Stimulated activated CD4-positive, alpha-beta T cell treated with anti-CD3 and anti-CD28 coated beads, Interleukin-15, amount 100 ng/mL, for 48 hours (primary cell): ENCODE measurements at regions not wholly inside any gene's neighbourhood (a gene's known extent, or its start where the extent isn't known, plus 50 kb on each side); places are given as distances from the start of the nearest gene placed in this dataset.

Experiments
- DNase-seq, 2 donors: peaks; one replicate each; pipeline ENCODE4 v3.0.0-alpha.2; 2020; ENCODE audit warnings: low read depth in 2 of 2

DNA sequence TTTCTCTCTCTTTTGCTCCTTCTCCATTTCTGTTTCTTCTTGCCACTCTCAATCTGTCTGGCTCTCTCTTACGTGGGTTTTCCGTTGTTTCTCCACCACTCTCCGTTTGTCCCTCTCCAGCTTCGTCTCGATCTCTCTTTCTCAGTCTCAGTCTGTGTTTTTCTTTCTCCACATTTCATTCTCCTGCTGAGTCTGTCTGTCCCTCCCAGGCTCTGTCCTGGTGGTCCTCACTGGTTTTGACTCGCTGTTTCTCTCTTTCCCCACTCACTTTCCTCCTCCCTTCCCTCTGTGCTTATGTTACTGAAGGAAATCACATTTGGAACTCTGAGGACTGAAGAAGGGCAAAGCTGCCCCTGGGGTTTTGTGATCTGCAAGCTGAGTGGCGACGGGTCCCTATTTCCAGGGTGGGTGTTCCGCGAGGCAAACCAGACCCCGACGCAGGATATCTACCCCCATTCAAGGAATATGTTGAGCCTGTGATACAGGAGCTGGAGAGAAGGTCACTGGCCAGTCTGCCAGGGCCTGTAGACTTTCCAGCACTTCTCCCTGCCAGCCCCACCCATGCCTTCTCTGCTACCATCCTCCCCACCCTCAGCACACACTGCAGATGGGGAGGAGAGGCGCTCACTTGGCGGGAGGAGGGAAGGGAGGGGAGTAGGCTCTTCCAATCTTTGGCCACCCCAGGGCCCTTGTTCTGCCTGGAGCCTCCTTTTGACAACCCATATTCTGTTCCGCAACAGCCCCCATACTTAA lies 102.7 kb upstream of the MAP1LC3B2 start:
- DNase-seq = no peak

DNA sequence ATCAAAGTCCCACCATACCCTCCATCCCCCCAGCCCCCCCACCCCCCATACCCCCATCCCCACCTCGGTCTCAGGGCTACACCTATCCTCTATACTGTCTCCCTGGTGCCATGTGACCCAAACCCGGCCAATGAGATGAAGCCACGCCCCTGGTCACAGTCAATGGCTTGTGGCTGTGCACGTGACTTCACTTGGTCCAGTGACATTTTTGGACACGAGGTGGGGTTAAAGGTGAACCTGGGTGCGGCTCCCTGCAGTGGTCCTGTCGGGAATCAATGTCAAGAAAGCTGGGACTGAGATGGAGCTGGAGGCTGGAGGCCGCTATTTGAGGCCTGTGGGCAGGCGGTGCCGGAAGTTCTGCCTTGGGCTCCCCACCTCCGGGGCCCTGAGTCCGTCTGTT lies 100.7 kb upstream of the MAP1LC3B2 start:
- no peak for DNase-seq

DNA sequence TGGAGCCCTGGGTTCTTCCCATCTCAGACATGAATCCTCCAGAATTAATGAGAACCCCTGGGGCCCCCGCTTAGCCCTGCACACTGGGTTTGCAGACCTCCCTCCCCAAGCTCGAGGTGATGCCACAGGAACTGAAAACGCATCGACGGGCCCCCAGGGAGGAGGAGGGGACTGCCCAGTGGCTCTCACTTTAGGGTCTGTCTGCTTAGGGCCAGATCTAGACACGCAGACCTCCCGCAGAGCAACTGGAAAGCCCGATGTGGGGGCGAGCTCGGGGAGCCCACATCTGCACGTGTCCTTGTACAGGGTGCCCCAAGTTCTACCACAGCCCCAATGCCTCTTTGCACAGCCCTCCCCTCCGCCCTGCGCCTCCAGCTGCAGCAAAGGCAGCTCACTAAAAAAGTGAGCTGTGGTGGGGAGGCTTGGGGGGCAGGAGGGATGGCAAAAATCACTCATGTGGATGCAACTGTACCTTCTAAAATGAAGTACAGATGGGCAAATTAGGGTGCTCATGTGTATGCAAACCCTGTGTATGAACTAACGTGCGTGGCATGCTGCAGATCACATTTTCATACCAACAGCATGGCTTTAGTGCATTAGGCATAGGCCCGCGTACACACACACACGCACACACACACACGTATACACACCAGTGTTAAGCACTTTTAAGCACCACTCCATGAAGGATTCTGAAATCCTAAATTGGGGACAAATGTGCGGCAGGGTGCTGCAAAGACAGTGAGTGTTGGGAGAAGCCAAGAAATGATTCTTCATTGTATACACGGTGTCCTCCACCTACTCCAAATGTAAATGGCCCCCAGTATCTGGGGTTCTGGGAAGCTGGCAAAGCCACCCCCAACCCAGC lies 99.9 kb upstream of the MAP1LC3B2 start:
- no peak for DNase-seq

DNA sequence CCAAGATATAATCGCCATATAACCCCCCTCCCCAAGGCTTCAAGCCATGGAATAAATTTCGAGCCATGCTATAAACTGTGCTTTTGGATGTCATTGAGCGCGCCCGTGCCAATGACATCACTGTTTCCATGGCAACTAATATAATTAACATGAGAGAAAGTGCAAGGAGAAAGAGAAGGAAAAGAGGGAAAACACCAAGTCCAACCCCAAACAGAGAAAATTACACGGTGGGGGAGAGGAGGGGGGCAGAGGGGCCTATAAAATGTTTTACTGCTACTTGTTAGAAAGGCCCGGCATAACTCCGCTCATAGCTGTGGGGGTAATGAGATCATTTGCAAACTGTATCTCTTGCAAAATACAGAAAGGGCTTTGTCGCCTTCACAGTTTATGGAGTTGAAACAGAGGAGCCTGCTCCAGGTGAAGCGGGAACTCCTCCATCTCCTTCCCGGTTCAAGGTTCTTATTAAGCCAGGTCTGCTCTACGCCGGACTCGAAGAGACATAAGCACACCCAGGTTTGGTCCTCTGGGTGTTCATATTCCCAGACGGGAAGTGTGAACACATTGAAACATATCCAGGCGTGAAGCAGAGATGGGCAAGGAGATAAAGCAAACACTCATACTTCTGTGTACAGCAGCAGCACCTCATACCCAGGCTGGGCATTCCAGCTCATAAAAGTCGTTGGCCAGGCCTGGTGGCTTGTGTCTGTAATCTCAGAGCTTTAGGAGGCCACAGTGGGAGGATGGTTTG lies 99.1 kb upstream of the MAP1LC3B2 start:
- no peak for DNase-seq

DNA sequence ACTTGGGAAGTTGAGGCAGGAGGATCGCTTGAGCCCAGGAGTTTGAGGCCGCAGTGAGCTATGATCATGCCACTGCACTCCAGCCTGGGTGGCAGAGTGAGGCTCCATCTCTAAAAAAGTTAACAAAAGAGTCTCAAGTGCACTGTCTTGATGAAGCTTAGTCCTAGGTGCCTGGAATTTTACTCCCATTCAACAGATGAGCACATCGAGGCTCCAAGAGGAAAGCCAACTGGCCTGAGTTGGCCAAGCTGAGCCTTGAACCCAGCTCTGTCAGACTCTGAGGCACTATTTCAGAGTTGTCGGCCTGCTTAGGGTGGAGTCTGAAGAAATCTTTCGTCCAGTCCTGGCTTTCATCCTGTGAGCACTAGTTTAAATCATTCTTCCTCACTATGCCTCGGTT lies 98.1 kb upstream of the MAP1LC3B2 start:
- DNase-seq = no peak

DNA sequence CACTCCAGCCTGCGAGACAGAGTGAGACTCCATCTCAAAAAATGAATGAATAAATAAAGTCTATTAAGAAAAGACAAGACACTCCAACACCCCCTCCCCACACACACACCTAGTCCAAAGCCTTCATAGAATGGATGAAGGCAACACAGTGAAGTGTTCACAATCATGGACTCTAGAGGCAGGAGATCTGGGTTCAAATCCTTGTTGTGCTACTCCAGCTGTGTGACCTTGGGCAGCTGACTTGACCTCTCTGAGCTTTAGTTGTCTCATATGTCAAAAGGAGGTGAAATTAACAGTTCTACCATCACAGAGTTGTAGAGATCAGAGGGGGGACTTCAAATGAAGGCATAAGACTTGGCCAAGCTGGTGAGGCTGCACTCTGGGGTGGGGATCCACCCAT lies 95.8 kb upstream of the MAP1LC3B2 start:
- no peak for DNase-seq

DNA sequence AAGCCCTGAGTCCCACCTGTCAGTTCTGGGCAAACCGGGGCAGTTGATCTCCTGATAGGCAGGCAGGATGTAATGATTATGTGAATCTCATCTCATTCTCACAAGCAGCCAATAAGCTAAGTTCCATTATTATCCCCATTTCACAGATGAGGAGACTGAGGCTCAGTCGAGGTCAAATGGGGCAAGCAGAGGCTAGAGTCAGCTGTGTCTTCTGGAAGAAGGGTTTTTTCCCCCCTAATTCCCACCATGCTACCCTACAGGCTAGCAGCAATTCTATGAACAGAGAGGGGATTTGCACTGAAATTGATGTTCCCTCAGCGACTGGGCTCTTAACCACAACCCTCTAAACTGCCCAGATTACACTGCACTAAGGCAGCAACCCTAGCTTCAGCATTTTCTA lies 93.8 kb upstream of the MAP1LC3B2 start:
- no peak for DNase-seq

DNA sequence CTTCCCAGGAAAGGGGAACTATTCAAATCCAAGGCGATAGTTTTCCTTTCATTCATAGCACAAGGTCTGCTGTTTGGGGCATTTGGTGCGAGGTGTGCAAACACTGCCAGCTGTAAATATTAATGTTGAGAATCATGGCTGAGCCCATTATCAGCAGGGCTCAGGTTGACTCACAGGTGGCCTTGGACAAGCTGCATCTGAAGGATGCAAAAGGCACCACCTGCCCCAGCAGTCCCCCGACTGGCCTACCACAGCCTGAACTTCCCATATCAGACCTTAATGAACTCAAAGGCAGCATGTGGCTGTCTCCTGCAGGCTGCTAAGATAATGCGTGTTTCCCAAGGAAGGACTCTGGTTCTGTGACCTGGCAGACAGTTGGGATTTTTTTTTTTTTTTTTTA lies 93.3 kb upstream of the MAP1LC3B2 start:
- DNase-seq = no peak

DNA sequence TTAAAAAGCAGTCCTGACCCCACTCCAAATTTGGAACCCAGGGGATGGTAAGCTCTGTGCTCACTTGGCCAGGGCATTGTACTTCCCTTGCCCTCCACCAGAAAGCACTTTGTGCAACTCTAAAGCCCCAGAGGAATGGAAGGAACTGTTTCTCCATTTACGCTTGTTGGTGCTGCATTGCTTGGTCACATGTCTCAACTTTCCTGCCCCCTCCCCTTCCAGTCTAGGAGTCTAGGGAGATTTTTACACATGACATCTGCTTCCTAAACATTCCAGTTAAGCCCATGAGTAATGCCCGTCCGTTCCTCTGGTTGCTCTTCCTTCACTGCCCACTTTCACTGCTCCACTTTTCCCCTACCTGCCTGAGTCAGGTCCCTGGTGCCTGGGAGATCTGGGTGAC lies 92.6 kb upstream of the MAP1LC3B2 start:
- DNase-seq = no peak

DNA sequence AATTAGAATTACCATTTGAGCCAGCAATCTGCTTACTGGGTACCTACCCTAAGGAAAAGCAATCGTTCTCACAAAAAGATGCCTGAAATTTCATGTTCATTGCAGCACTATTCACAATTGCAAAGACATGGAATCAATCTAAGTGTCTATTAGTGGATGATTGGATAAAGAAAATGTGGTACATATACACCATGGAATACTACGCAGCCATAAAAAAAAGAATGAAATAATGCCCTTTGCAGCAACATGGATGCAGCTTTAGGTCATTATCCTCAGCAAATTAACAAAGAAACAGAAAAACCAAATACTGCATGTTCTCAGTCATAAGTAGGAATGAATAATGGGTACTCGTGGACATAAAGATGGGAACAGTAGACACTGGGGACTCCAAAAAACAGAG lies 89.8 kb upstream of the MAP1LC3B2 start:
- DNase-seq = no peak

DNA sequence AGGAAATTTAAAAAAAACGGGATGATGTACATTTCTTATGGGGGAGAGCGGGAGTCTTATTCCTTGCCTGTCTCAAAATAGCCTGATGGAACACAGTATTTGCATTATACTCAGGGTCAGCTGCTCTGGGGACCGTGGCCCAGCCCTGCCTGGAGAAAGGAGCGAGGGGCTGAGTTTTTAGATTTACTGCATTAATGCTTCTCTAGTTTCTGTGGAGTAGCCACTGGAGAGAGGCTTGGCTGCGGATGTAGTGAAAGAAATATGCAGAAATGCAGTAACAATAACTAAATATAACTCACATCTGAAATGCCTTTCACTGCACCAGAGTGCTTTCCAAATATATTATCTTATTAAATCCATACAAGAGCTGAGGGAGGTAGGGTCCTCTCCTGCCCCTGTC lies 87.6 kb upstream of the MAP1LC3B2 start:
- no peak for DNase-seq

DNA sequence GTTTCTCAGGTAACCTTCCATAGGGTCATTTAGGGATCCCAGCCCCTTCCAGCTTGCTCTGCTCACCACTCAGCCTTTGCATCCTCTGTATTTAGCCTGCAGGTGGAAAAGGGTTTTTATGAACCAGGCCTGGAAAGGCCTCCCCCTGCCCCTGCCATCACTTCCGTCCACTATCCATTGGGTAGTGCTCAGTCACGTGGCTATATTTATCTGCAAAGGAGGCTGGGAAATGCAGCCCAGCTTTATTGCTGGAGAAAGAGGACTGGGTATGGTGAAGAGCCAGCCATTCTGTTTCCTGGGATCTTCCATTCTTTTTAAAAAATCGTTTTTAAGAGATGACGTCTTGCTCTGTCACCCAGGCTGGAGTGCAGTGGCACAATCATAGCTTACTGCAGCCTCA lies 87.0 kb upstream of the MAP1LC3B2 start:
- no peak for DNase-seq

DNA sequence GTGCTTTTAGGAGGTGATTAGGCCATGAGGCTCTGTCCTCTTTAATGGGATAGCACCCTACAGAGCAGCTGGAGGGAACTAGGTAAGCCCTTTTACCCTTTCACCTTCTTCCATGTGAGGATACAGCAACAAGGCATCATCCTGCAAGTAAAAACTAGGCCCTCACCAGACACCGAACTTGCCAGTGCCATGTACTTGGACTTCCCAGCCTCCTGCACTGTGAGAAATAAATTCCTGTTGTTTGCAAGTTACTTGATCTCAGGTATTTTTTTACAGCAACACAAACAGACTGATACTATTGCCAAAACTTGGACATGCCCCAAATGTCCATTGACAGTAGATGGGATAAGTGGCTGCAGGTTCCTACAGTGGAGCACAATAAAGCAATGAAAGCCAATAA lies 85.8 kb upstream of the MAP1LC3B2 start:
- no peak for DNase-seq

DNA sequence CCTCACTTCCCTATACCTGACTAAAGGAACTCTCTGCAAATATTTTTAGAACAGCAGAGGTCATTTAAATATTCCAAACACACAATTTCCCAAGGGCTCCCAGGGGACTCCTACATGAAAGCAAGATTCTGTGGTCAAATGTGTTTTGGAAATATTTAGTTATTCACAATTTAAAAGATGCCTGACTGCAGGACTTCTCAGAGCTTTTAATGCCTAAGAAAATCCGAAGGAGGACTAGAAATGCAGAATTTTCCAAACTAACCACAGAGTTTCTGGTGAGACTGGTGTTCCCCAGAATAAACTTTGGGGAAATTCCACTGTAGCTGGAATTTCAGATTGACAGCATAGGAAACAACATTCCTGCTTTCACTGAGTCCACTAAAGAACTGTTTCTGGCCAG lies 84.8 kb upstream of the MAP1LC3B2 start:
- DNase-seq = no peak

DNA sequence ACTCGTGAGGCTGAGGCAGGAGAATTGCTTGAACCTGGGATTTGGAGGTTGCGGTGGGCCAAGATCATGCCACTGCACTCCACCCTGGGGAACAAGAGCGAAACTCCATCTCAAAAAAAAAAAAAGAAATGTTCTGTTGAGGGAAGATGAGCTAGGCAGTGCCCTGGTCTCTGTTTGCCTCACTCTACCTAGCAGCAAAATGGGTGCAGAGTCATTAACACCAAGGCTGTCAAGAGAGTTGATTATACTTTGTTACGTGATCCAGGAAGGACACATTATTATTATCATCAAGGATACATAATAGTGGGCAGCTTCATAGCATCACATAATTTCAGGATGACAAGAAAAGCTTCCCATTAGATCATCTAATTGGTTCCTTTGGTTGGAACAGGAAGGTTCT lies 84.3 kb upstream of the MAP1LC3B2 start:
- DNase-seq = no peak

DNA sequence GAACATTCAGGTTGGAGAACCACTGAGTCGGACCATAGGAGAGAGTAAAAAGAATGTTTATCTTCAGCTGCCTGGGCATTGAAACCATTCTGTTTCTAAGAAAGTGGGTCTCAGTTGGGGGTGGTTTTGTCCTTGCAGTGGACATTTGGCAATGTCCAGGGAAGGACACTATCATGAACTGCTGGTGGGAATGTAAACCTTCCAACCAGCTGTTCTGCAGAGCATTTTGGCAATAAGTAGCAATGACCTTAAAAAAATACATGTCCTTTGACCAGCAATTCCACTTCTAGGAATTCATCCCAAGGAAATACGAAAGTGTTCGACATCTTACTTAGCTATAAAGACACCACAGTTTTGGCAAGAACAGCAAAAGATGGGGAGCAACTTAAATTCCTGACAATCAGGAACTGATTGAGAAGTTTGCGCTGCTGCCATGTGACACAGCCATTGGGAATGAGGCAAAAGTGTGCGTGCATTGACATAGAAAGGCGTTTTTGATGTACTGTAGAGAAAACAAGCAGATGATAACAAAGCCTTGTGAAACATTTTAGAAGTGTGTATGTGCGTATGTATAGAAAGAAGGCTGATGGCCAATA lies 82.9 kb upstream of the MAP1LC3B2 start:
- DNase-seq = no peak

DNA sequence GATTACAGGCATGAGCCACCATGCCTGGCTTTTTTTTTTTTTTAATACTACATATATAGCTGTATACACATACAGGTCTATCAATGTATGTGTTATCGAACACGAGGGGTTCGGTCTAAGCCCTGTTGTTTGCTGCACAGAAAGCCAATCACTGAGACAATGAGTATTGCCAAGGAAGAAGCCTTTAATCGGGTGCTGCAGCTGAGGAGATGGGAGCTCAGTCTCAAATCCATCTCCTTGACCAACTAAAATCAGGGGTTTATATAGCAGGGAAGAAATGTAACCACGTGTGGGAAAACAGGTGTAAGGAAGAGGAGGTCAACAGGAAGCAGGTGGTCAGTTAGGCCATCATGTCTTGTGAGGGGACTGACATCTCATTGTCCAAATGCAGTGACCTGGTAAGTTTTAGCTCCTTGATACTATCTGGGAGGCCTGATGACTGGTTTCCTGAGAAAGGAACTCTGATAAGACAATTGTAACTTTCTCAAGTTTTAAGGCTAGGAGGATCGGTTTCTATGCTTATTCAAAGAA lies 80.9 kb upstream of the MAP1LC3B2 start:
- no peak for DNase-seq

DNA sequence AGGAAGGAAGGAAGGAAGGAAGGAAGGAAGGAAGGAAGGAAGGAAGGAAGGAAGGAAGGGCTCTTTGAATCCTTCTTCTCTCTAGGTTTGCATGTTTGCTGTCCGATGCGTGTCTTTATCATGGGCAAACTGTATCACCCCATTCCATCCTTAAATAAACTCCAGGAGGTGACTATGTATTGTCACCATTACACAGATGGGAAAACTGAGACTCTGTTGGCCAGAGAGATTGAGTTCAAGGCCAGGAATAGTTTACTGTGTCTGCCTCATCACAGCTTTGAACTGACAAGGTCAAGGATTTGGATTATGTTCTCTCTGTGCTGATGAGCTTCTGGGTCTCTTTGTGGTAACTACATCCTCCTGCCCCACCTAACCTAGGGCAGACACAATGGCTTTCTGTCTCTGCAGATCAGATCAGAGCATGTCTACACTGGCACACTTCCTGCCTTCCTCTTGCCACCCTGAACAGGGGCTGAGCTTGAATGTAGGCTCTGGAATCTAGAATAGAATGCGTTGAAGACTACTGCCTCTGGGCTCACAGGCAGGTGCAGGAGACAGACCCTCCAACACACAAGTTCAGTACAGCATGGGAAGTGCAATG lies 78.9 kb upstream of the MAP1LC3B2 start:
- DNase-seq = no peak

DNA sequence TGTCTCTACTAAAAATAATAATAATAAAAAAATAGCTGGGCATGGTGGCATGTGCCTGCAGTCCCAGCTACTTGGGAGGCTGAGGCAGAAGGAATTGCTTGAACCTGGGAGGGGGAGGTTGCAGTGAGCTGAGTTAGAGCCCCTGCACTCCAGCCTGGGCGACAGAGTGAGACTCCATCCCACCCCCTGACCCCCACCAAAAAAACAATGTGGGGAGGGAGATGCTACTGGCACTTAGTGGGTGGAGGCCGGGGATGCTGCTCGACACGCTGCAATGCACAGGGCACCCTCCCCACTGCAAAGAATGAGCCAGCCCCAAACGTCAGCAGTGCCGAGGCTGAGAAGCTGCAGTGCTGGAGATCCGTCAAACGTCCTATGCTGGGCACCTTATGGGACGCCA lies 77.5 kb upstream of the MAP1LC3B2 start:
- no peak for DNase-seq

DNA sequence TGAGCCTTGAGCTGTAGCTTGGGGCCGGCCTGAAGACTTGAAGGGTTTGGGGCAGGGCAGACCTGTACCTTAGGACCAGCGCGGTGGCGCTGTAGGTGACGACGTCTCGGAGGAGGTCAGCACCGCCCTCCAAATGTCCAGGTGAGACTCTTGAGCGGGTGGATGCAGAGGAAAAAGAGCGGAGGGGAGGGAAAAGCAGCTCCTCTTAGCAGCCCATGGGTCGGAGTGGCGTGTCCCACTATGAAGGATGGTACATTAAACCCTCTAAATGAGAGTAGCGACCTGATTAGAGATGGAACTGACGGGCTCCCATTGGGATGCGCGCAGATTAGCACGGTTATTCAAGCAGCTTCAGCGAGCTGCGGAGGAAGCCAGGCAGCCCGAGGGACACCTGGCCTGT lies 77.0 kb upstream of the MAP1LC3B2 start:
- no peak for DNase-seq

DNA sequence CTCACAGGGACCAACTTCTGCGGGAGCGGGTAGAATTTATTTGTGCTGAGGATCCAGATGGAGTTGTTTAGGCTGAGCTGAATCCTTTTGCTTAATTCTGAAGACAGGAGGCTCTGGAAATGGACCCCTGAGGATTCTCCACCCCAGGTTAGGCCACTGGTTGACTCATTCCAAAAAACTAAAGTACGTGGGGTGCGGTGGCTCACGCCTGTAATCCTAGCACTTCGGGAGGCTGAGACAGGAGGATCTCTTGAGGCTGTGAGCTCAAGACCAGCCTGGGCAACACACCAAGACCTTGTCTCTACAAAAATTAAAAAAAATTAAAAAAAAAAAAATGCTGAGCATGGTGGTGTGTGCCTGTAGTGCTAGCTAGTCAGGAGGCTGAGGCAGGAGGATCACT lies 76.3 kb upstream of the MAP1LC3B2 start:
- no peak for DNase-seq
